ENCODE measurements at regions not wholly inside any gene's neighbourhood (a gene's known extent, or its start where the extent isn't known, plus 50 kb on each side); places are given as distances from the start of the nearest gene placed in this dataset.

- Mint-ChIP-seq H3K36me3 (ENCODE audit: low read depth) (no peaks in the 10 kb centered on the region), H3K4me3 (no peak overlapping the region), H3K4me1 (peaks cover 5% of the 10 kb centered on the region; the same call in 1 of the 3 replicates), H3K27me3 (ENCODE audit: insufficient read depth, low read depth, poor library complexity) (no peaks in the 10 kb centered on the region), H3K9me3 (peaks cover 3% of the 10 kb centered on the region; the same call in 1 of the 3 replicates), H3K27ac (no peak overlapping the region)
- Histone ChIP-seq H3K27ac (ENCODE audit: low read depth) (no peak overlapping the region), H3K4me3 (no peak overlapping the region), H3K27me3 (ENCODE audit: insufficient read depth) (no peaks in the 10 kb centered on the region), H3K9me2 (ENCODE audit: insufficient read depth) (no peaks in the 10 kb centered on the region), H4K20me1 (replicated peaks; ENCODE audit: insufficient read depth) (no peaks in the 10 kb centered on the region), H3K79me2 (replicated peaks; ENCODE audit: insufficient read depth) (no peaks in the 10 kb centered on the region), H3K4me1 (ENCODE audit: insufficient read depth) (no peaks in the 10 kb centered on the region), H3K36me3 (ENCODE audit: insufficient read depth) (no peaks in the 10 kb centered on the region), H3K4me2 (no peak overlapping the region), H3F3A (replicated peaks; ENCODE audit: low read depth) (no peaks in the 10 kb centered on the region), H2AFZ (no peak overlapping the region)
- no peak for ATAC-seq
- TF ChIP-seq ZNF331 (CRISPR knock-in tag; IDR thresholded peaks at IDR 0.05; ENCODE audit: low read depth) = no peak
- no peak for DNase-seq (ENCODE audit: low spot score)
Measured at GRCh38 chr5:69038539-69038938, 55.3 kb upstream of the SLC30A5 start.

GRCh38 chr5:69039829-69040228 is 54.0 kb upstream of the SLC30A5 start:
- Mint-ChIP-seq H3K4me3 (no peak overlapping the region), H3K4me1 (peaks cover 7% of the 10 kb centered on the region; the same call in 1 of the 3 replicates), H3K9me3 (peaks cover 3% of the 10 kb centered on the region; the same call in 1 of the 3 replicates), H3K36me3 (ENCODE audit: low read depth) (no peaks in the 10 kb centered on the region), H3K27ac (no peak overlapping the region), H3K27me3 (ENCODE audit: insufficient read depth, low read depth, poor library complexity) (peaks cover 3% of the 10 kb centered on the region)
- ATAC-seq (no peak), DNase-seq (ENCODE audit: low spot score) (no peak)
- Histone ChIP-seq H4K20me1 (replicated peaks; ENCODE audit: insufficient read depth) (no peaks in the 10 kb centered on the region), H3K4me1 (ENCODE audit: insufficient read depth) (no peaks in the 10 kb centered on the region), H3K9me2 (ENCODE audit: insufficient read depth) (no peaks in the 10 kb centered on the region), H3K79me2 (replicated peaks; ENCODE audit: insufficient read depth) (no peaks in the 10 kb centered on the region), H3K36me3 (ENCODE audit: insufficient read depth) (no peaks in the 10 kb centered on the region), H3K27me3 (ENCODE audit: insufficient read depth) (no peaks in the 10 kb centered on the region), H3K4me3 (no peak overlapping the region), H3K27ac (ENCODE audit: low read depth) (no peak overlapping the region), H2AFZ (no peak overlapping the region), H3K4me2 (no peak overlapping the region), H3F3A (replicated peaks; ENCODE audit: low read depth) (no peaks in the 10 kb centered on the region)
- TF ChIP-seq ETS1 (IDR thresholded peaks at IDR 0.05) (no peak), EZH2 (IDR thresholded peaks at IDR 0.05; ENCODE audit: low read depth, unreplicated experiment) (no peak), CTCF (conservative IDR thresholded peaks at IDR 0.05; ENCODE audit: low read depth in 2 of 2) (no peak), POLR2AphosphoS5 (IDR thresholded peaks at IDR 0.05; ENCODE audit: low read depth) (no peak), REST (IDR thresholded peaks at IDR 0.05; ENCODE audit: unreplicated experiment) (no peak), ZNF114 (CRISPR knock-in tag; IDR thresholded peaks at IDR 0.05) (no peak), JUNB (IDR thresholded peaks at IDR 0.05; ENCODE audit: unreplicated experiment) (no peak), NANOG (IDR thresholded peaks at IDR 0.05; ENCODE audit: borderline replicate concordance) (no peak), STAT1 (IDR thresholded peaks at IDR 0.05; ENCODE audit: unreplicated experiment) (no peak), CREB1 (CRISPR knock-in tag; IDR thresholded peaks at IDR 0.05; ENCODE audit: low read depth) (no peak), ZNF331 (CRISPR knock-in tag; IDR thresholded peaks at IDR 0.05; ENCODE audit: low read depth) (no peak)

Measured in GM23338 (cell line).